Osteoblast (primary cell): ENCODE measurements at regions not wholly inside any gene's neighbourhood (a gene's known extent, or its start where the extent isn't known, plus 50 kb on each side); places are given as distances from the start of the nearest gene placed in this dataset.

Experiments
- DNase-seq: peaks from one replicate; pipeline ENCODE4 v3.0.0; 2011; ENCODE audit warnings: low spot score, mixed read lengths; ENCODE audit not compliant: insufficient read length; ENCODE audit errors: missing footprints
- H2AFZ ChIP-seq: 2 replicates; pipeline ENCODE4 v1.6.0; 2011; ENCODE audit warnings: mild to moderate bottlenecking, low read length
- H3K27ac ChIP-seq: 2 replicates; pipeline ENCODE4 v1.5.1; 2011; ENCODE audit warnings: mild to moderate bottlenecking, low read depth, low read length, moderate library complexity
- H3K27me3 ChIP-seq: 2 replicates; pipeline ENCODE4 v1.6.0; 2012; ENCODE audit warnings: mild to moderate bottlenecking, control low read depth, inconsistent platforms, low read length, moderate library complexity; ENCODE audit not compliant: insufficient read depth
- H3K36me3 ChIP-seq: 2 replicates; pipeline ENCODE4 v1.5.1; 2011; ENCODE audit warnings: mild to moderate bottlenecking, low read length, control low read depth, moderate library complexity; ENCODE audit not compliant: insufficient read depth
- H3K4me1 ChIP-seq: 2 replicates; pipeline ENCODE4 v1.5.1; 2011; ENCODE audit warnings: mild to moderate bottlenecking, low read length, control low read depth, moderate library complexity; ENCODE audit not compliant: insufficient read depth
- H3K4me2 ChIP-seq: 2 replicates; pipeline ENCODE4 v1.6.0; 2011; ENCODE audit warnings: mild to moderate bottlenecking, low read length; ENCODE audit not compliant: insufficient read depth
- H3K4me3 ChIP-seq: fragments of 200-600 bp; sonication (generic); 3 replicates; pipeline ENCODE4 v1.5.1; 2012; ENCODE audit warnings: mild to moderate bottlenecking, low read length, inconsistent platforms; ENCODE audit not compliant: insufficient read depth
- H3K79me2 ChIP-seq: 2 replicates; pipeline ENCODE4 v1.6.0; 2012; ENCODE audit warnings: mild to moderate bottlenecking, low read length, control low read depth, inconsistent platforms; ENCODE audit not compliant: insufficient read depth
- H3K9me3 ChIP-seq: 2 replicates; pipeline ENCODE4 v1.5.1; 2011; ENCODE audit warnings: low read depth, low read length, control low read depth
- H4K20me1 ChIP-seq: 2 replicates; pipeline ENCODE4 v1.6.0; 2012; ENCODE audit warnings: mild to moderate bottlenecking, low read length, control low read depth; ENCODE audit not compliant: insufficient read depth
- TF ChIP-seq, protein P1 (sequence below): IDR thresholded peaks from 2 replicates; pipeline ENCODE4 v1.5.1; 2011; ENCODE audit warnings: mild to moderate bottlenecking, low read depth, low read length, moderate library complexity; ENCODE audit errors: extremely low read depth

DNA sequence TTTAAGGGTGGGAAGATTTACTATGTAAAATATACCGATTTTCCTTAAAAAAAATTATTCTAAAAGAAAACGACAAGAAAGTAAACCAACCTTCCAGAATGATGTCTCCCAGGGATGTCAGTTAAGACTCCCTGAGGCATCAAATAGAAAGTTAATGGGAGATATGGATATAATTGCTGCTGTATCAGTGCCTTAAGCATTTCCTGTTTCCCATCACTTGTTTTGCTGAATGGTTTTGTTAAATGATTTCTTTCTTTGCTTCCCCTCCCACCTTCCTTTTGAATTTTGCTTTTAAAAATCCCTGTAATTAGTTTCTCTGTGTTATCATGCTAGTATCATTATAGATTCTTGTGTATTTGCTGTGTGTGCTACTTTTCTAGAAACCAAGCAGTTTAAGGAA, 154.3 kb upstream of the CWC22 start:
- no peak for DNase-seq
- Histone ChIP-seq H3K4me3 (no peak overlapping the region), H3K79me2 (no peaks in the 10 kb centered on the region), H3K4me1 (no peaks in the 10 kb centered on the region), H4K20me1 (no peaks in the 10 kb centered on the region), H3K36me3 (no peaks in the 10 kb centered on the region), H3K4me2 (no peak overlapping the region), H2AFZ (no peak overlapping the region), H3K9me3 (no peaks in the 10 kb centered on the region), H3K27me3 (no peaks in the 10 kb centered on the region), H3K27ac (no peak overlapping the region)
- TF ChIP-seq, protein P1, sequence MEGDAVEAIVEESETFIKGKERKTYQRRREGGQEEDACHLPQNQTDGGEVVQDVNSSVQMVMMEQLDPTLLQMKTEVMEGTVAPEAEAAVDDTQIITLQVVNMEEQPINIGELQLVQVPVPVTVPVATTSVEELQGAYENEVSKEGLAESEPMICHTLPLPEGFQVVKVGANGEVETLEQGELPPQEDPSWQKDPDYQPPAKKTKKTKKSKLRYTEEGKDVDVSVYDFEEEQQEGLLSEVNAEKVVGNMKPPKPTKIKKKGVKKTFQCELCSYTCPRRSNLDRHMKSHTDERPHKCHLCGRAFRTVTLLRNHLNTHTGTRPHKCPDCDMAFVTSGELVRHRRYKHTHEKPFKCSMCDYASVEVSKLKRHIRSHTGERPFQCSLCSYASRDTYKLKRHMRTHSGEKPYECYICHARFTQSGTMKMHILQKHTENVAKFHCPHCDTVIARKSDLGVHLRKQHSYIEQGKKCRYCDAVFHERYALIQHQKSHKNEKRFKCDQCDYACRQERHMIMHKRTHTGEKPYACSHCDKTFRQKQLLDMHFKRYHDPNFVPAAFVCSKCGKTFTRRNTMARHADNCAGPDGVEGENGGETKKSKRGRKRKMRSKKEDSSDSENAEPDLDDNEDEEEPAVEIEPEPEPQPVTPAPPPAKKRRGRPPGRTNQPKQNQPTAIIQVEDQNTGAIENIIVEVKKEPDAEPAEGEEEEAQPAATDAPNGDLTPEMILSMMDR, result no peak

DNA sequence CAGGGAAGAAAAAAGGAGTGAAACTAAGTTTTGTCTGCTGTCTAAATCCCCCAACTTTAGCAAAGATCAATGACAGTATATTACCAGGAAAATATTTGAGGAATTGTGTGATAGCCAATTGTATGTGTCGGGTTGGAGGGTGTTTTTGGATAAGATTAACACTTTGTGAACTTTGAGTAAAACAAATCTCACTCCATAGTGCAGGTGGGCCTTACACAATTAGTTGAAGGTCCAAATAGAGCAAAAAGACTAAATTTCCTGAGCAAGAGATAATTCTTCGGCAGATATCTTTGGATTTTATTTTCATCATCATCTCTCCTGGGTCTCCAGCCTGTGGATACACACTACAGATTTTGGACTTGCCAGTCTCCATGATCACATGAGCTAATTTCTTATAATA, 152.8 kb upstream of the CWC22 start:
- no peak for DNase-seq
- no peaks in the 10 kb centered on the region for H4K20me1 ChIP-seq
- no peak overlapping the region for H3K4me3 ChIP-seq
- H3K9me3 ChIP-seq, result no peaks in the 10 kb centered on the region
- TF ChIP-seq, protein P1, result no peak
- no peak overlapping the region for H2AFZ ChIP-seq
- no peak overlapping the region for H3K27ac ChIP-seq
- H3K4me2 ChIP-seq, result no peak overlapping the region
- no peaks in the 10 kb centered on the region for H3K27me3 ChIP-seq
- no peaks in the 10 kb centered on the region for H3K4me1 ChIP-seq
- no peaks in the 10 kb centered on the region for H3K36me3 ChIP-seq
- no peaks in the 10 kb centered on the region for H3K79me2 ChIP-seq

DNA sequence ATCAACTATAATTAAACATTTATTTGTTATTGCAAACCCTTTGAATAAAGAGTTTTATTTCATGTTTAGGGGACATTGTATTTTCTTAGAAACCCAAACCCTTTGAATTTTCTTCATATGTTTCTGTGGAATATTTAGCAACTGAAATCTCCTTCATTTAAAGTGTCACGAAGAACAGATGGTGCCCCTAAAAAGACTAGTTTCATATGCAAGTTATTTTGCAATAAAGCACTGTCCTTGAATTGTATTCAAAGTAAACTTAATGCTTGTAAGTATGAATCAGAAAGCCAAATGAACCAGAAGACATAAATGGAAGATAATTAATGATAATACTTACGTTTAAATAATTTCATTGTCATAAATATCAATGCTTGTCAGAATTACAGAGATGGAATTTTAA, 151.9 kb upstream of the CWC22 start:
- Histone ChIP-seq H4K20me1 (no peaks in the 10 kb centered on the region), H3K4me1 (no peaks in the 10 kb centered on the region), H3K27ac (no peak overlapping the region), H3K4me2 (no peak overlapping the region), H3K79me2 (no peaks in the 10 kb centered on the region), H3K9me3 (no peaks in the 10 kb centered on the region), H2AFZ (no peak overlapping the region), H3K36me3 (no peaks in the 10 kb centered on the region), H3K4me3 (no peak overlapping the region), H3K27me3 (no peaks in the 10 kb centered on the region)
- no peak for DNase-seq
- TF ChIP-seq, protein P1, result no peak

DNA sequence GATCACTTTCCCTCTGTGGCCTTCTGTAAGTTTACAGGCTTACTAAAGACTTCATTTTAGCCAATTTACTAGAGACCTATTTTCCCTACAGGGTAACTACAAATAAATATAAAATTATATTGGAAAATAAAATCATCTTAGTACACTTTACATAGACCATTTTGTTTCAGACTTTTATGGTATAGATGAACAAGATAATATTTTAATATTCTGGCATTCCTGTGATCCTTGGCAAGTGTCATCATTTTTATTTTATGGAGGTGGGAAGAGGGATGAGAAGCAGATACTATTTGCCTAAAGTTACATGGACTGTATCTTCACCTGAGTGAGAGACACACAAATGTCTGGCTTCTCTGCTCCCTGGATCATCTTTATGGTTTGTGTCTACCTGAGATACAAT, 149.6 kb upstream of the CWC22 start:
- Histone ChIP-seq H3K4me2 (no peak overlapping the region), H3K4me1 (no peaks in the 10 kb centered on the region), H3K9me3 (no peaks in the 10 kb centered on the region), H3K27me3 (no peaks in the 10 kb centered on the region), H3K79me2 (no peaks in the 10 kb centered on the region), H4K20me1 (no peaks in the 10 kb centered on the region), H3K4me3 (no peak overlapping the region), H3K27ac (no peak overlapping the region), H3K36me3 (no peaks in the 10 kb centered on the region), H2AFZ (no peak overlapping the region)
- TF ChIP-seq, protein P1, result no peak
- no peak for DNase-seq
